HG02623 (cell line): ENCODE measurements at regions not wholly inside any gene's neighbourhood (a gene's known extent, or its start where the extent isn't known, plus 50 kb on each side); places are given as distances from the start of the nearest gene placed in this dataset.
A peak's percentile ranks its signal among the peaks of the same experiment; 100 is the strongest.
"Not testable (repeated sequence)": the region's sequence is repeated elsewhere in the genome, so short reads cannot be mapped to it uniquely, and the experiment has no call there.

Experiments
- ATAC-seq: cut with Tn5 transposase; IDR thresholded peaks from one replicate; pipeline ENCODE4 v1.9.1; 2021; ENCODE audit warnings: moderate library complexity; ENCODE audit not compliant: unreplicated experiment

- ATAC-seq = no peak
These were observed 659.2 kb downstream of the MTRR start for GRCh38 chr5:8528106-8528505.

- ATAC-seq = no peak
These were observed 669.9 kb downstream of the MTRR start for GRCh38 chr5:8538821-8539220.

GRCh38 chr5:8540317-8540716 is 671.4 kb downstream of the MTRR start:
- no peak for ATAC-seq

- ATAC-seq = no peak
These were observed 682.0 kb downstream of the MTRR start for GRCh38 chr5:8550921-8551320.

- no peak for ATAC-seq
These were observed 684.4 kb downstream of the MTRR start for GRCh38 chr5:8553364-8553763.

GRCh38 chr5:8557728-8558127 is 688.8 kb downstream of the MTRR start:
- ATAC-seq = no peak

- no peak for ATAC-seq
These were observed 691.8 kb downstream of the MTRR start for GRCh38 chr5:8560776-8561175.

- ATAC-seq = no peak
These were observed 692.4 kb downstream of the MTRR start for GRCh38 chr5:8561224-8561840.

- no peak for ATAC-seq
These were observed 692.9 kb downstream of the MTRR start for GRCh38 chr5:8561854-8562253.

GRCh38 chr5:8563540-8563939 is 694.6 kb downstream of the MTRR start:
- not testable (repeated sequence) for ATAC-seq

GRCh38 chr5:8568858-8569257 is 699.9 kb downstream of the MTRR start:
- no peak for ATAC-seq

- ATAC-seq = no peak
These were observed 701.6 kb downstream of the MTRR start for GRCh38 chr5:8570528-8570927.

GRCh38 chr5:8576178-8576577 is 707.2 kb downstream of the MTRR start:
- no peak for ATAC-seq

- ATAC-seq = peak; percentile 82
These were observed 708.8 kb downstream of the MTRR start for GRCh38 chr5:8577792-8578191.

- ATAC-seq = no peak
These were observed 711.4 kb downstream of the MTRR start for GRCh38 chr5:8580298-8580697.

GRCh38 chr5:8581047-8581446 is 712.1 kb downstream of the MTRR start:
- ATAC-seq = no peak

- ATAC-seq = no peak
These were observed 716.5 kb downstream of the MTRR start for GRCh38 chr5:8585230-8586018.

- no peak for ATAC-seq
These were observed 722.0 kb downstream of the MTRR start for GRCh38 chr5:8590959-8591358.

GRCh38 chr5:8598356-8598755 is 729.4 kb downstream of the MTRR start:
- no peak for ATAC-seq

GRCh38 chr5:8598996-8599395 is 730.0 kb downstream of the MTRR start:
- no peak for ATAC-seq

- no peak for ATAC-seq
These were observed 731.9 kb downstream of the MTRR start for GRCh38 chr5:8600843-8601242.

- ATAC-seq = no peak
These were observed 732.9 kb downstream of the MTRR start for GRCh38 chr5:8601831-8602354.
